Keratinocyte (primary cell): ENCODE measurements at regions not wholly inside any gene's neighbourhood (a gene's known extent, or its start where the extent isn't known, plus 50 kb on each side); places are given as distances from the start of the nearest gene placed in this dataset.

Experiments used
- DNase-seq: peaks from one replicate; pipeline ENCODE4 v3.0.0-alpha.2; 2011; ENCODE audit warnings: low read depth, missing footprints, low spot score
- FAIRE-seq: peaks from 2 replicates; lab custom pipeline; 2011; peaks lifted over from hg19 to GRCh38; lab: Jason Lieb, UNC
- H2AFZ ChIP-seq: 2 replicates; pipeline ENCODE4 v1.6.0; 2012; ENCODE audit warnings: low read length, control low read depth, inconsistent platforms; ENCODE audit not compliant: control insufficient read depth
- H3K27ac ChIP-seq: 2 replicates; pipeline ENCODE4 v1.5.1; 2011; ENCODE audit warnings: low read length; ENCODE audit not compliant: control insufficient read depth, insufficient read depth
- H3K27me3 ChIP-seq: 3 replicates; pipeline ENCODE4 v1.6.0; 2011; ENCODE audit warnings: low read length; ENCODE audit not compliant: control insufficient read depth, insufficient read depth; ENCODE audit errors: extremely low read depth
- H3K36me3 ChIP-seq, 2 experiments: 2 replicates in 1 of 2; 3 replicates in 1 of 2; pipeline ENCODE4 v1.5.1; 2011; ENCODE audit warnings: low read length in 2 of 2, mild to moderate bottlenecking in 1 of 2; ENCODE audit not compliant: control insufficient read depth in 2 of 2, insufficient read depth in 2 of 2; ENCODE audit errors: extremely low read depth in 1 of 2
- H3K4me1 ChIP-seq: 3 replicates; pipeline ENCODE4 v1.5.1; 2011; ENCODE audit warnings: low read length; ENCODE audit not compliant: control insufficient read depth, insufficient read depth; ENCODE audit errors: extremely low read depth
- H3K4me2 ChIP-seq: 3 replicates; pipeline ENCODE4 v1.6.0; 2011; ENCODE audit warnings: low read depth, low read length; ENCODE audit not compliant: control insufficient read depth, insufficient read depth; ENCODE audit errors: extremely low read depth
- H3K4me3 ChIP-seq, 3 experiments: fragments of 200-600 bp in 1 of 3; sonication (generic) in 1 of 3; 2 replicates in 2 of 3; 3 replicates in 1 of 3; pipeline ENCODE4 v1.5.1; 2011 to 2016; ENCODE audit warnings: low read length in 3 of 3, mild to moderate bottlenecking in 3 of 3, control low read depth in 2 of 3, inconsistent platforms in 1 of 3, low read depth in 1 of 3, mixed read lengths in 1 of 3, mixed run types in 1 of 3, moderate library complexity in 1 of 3; ENCODE audit not compliant: control insufficient read depth in 2 of 3, insufficient read depth in 2 of 3; ENCODE audit errors: extremely low read depth in 1 of 3
- H3K79me2 ChIP-seq: 2 replicates; pipeline ENCODE4 v1.6.0; 2012; ENCODE audit warnings: low read length; ENCODE audit not compliant: control insufficient read depth, insufficient read depth
- H3K9ac ChIP-seq: 3 replicates; pipeline ENCODE4 v1.6.0; 2011; ENCODE audit warnings: low read length; ENCODE audit not compliant: control insufficient read depth, insufficient read depth; ENCODE audit errors: extremely low read depth
- H3K9me1 ChIP-seq: 3 replicates; pipeline ENCODE4 v1.6.0; 2011; ENCODE audit warnings: low read length; ENCODE audit not compliant: control insufficient read depth, insufficient read depth; ENCODE audit errors: extremely low read depth
- H3K9me3 ChIP-seq: 2 replicates; pipeline ENCODE4 v1.5.1; 2012; ENCODE audit warnings: low read depth, low read length; ENCODE audit not compliant: control insufficient read depth
- H4K20me1 ChIP-seq: 3 replicates; pipeline ENCODE4 v1.6.0; 2011; ENCODE audit warnings: low read length; ENCODE audit not compliant: control insufficient read depth, insufficient read depth; ENCODE audit errors: extremely low read depth
- EZH2 ChIP-seq: IDR thresholded peaks from one replicate; pipeline ENCODE4 v1.6.1; 2012; ENCODE audit warnings: inconsistent platforms, mild to moderate bottlenecking, low read length, moderate library complexity
- dilution Hi-C: fragments of 300-500 bp; cut with MboI; formaldehyde crosslinking; loops from one replicate; pipeline ENCODE4 v1.7.0; 2020; ENCODE audit warnings: low sequenced_read_pairs; ENCODE audit not compliant: extremely low pct_ligation_motif_present
- TF ChIP-seq, protein P1 (sequence below), 3 experiments: IDR thresholded peaks in 1 of 3; conservative IDR thresholded peaks in 1 of 3; optimal IDR thresholded peaks in 1 of 3; 2 replicates in 2 of 3; 3 replicates in 1 of 3; pipeline versions ENCODE3 to v1.5.1; 2011; ENCODE audit warnings: low read length in 3 of 3, mild to moderate bottlenecking in 3 of 3, moderate library complexity in 2 of 3, control low read depth in 1 of 3, inconsistent platforms in 1 of 3; ENCODE audit not compliant: insufficient read depth in 2 of 3; ENCODE audit errors: extremely low read depth in 1 of 3

DNA sequence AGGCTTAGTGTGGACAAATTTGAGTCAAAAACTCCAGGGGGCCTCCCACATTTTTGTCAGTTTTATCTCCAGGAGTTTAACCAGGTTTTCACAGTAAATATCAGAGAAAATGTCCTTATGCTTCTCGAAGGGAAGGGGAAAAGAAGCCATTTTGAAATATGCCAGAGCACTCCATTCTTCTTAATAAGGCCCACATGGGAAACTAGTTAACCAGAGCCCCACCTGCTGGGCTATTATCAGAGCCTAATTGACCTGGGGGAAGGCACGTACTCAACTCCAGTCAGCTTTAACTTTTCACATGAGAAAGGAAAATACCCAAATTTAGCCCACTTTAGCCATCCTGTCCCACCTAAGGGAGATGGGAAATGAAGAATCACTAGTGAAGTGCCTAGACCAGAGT lies 296.3 kb downstream of the PTBP2 start:
- no peak overlapping the region for H2AFZ ChIP-seq

More for the DNA sequence above, 296.3 kb downstream of the PTBP2 start:
- no peaks in the 10 kb centered on the region for H3K9me1 ChIP-seq
- FAIRE-seq (no peak), DNase-seq (no peak)
- H3K9ac ChIP-seq = no peak overlapping the region
- no peak overlapping the region for H3K4me2 ChIP-seq
- no peaks in the 10 kb centered on the region for H3K27me3 ChIP-seq
- H3K36me3 ChIP-seq = no peaks in the 10 kb centered on the region
- no peak overlapping the region for H3K4me3 ChIP-seq
- no peaks in the 10 kb centered on the region for H3K9me3 ChIP-seq
- dilution Hi-C loops = no loop called here
- no peaks in the 10 kb centered on the region for H3K79me2 ChIP-seq
- no peaks in the 10 kb centered on the region for H3K4me1 ChIP-seq
- no peaks in the 10 kb centered on the region for H4K20me1 ChIP-seq
- TF ChIP-seq EZH2 = no peak
- TF ChIP-seq, protein P1, sequence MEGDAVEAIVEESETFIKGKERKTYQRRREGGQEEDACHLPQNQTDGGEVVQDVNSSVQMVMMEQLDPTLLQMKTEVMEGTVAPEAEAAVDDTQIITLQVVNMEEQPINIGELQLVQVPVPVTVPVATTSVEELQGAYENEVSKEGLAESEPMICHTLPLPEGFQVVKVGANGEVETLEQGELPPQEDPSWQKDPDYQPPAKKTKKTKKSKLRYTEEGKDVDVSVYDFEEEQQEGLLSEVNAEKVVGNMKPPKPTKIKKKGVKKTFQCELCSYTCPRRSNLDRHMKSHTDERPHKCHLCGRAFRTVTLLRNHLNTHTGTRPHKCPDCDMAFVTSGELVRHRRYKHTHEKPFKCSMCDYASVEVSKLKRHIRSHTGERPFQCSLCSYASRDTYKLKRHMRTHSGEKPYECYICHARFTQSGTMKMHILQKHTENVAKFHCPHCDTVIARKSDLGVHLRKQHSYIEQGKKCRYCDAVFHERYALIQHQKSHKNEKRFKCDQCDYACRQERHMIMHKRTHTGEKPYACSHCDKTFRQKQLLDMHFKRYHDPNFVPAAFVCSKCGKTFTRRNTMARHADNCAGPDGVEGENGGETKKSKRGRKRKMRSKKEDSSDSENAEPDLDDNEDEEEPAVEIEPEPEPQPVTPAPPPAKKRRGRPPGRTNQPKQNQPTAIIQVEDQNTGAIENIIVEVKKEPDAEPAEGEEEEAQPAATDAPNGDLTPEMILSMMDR (optimal IDR thresholded peaks at IDR 0.05 in 1 of 3, IDR thresholded peaks at IDR 0.05 in 1 of 3, conservative IDR thresholded peaks at IDR 0.05 in 1 of 3; ENCODE audit: extremely low read depth in 1 of 3, insufficient read depth in 2 of 3, low read length in 3 of 3) = peak in 1 of 3 experiments; percentile 5
- H3K27ac ChIP-seq = no peak overlapping the region
